ENCODE measurements at regions not wholly inside any gene's neighbourhood (a gene's known extent, or its start where the extent isn't known, plus 50 kb on each side); places are given as distances from the start of the nearest gene placed in this dataset.

- TF ChIP-seq, protein P1, sequence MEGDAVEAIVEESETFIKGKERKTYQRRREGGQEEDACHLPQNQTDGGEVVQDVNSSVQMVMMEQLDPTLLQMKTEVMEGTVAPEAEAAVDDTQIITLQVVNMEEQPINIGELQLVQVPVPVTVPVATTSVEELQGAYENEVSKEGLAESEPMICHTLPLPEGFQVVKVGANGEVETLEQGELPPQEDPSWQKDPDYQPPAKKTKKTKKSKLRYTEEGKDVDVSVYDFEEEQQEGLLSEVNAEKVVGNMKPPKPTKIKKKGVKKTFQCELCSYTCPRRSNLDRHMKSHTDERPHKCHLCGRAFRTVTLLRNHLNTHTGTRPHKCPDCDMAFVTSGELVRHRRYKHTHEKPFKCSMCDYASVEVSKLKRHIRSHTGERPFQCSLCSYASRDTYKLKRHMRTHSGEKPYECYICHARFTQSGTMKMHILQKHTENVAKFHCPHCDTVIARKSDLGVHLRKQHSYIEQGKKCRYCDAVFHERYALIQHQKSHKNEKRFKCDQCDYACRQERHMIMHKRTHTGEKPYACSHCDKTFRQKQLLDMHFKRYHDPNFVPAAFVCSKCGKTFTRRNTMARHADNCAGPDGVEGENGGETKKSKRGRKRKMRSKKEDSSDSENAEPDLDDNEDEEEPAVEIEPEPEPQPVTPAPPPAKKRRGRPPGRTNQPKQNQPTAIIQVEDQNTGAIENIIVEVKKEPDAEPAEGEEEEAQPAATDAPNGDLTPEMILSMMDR (IDR thresholded peaks at IDR 0.05; ENCODE audit: poor library complexity): no peak
- TF ChIP-seq EZH2 (IDR thresholded peaks at IDR 0.05; ENCODE audit: borderline replicate concordance): no peak
- no peak for TF ChIP-seq EZH2phosphoT487 (IDR thresholded peaks at IDR 0.05; ENCODE audit: low read depth, severe bottlenecking, unreplicated experiment)
Observed at GRCh38 chr2:75428646-75429443, 131.9 kb downstream of the EVA1A start.
